ENCODE measurements at regions not wholly inside any gene's neighbourhood (a gene's known extent, or its start where the extent isn't known, plus 50 kb on each side); places are given as distances from the start of the nearest gene placed in this dataset.

DNA sequence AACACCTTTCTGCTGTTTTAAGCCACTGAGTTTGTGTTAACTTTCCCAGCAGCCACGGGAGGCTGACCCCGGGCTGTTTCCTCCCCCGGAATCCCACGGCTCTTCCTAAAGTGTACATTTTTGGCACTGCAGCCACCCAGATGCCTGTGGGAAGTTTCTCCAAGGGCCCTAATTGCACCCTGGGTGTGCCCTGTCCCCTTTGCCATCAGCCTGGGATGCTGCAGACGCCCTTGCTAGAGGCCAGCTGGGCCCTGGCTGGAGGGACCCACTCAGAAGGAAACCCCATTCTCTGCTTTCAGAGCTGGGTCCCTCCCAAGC is 883.3 kb downstream of the BRD1 start (continued):
- TF ChIP-seq, protein P1, sequence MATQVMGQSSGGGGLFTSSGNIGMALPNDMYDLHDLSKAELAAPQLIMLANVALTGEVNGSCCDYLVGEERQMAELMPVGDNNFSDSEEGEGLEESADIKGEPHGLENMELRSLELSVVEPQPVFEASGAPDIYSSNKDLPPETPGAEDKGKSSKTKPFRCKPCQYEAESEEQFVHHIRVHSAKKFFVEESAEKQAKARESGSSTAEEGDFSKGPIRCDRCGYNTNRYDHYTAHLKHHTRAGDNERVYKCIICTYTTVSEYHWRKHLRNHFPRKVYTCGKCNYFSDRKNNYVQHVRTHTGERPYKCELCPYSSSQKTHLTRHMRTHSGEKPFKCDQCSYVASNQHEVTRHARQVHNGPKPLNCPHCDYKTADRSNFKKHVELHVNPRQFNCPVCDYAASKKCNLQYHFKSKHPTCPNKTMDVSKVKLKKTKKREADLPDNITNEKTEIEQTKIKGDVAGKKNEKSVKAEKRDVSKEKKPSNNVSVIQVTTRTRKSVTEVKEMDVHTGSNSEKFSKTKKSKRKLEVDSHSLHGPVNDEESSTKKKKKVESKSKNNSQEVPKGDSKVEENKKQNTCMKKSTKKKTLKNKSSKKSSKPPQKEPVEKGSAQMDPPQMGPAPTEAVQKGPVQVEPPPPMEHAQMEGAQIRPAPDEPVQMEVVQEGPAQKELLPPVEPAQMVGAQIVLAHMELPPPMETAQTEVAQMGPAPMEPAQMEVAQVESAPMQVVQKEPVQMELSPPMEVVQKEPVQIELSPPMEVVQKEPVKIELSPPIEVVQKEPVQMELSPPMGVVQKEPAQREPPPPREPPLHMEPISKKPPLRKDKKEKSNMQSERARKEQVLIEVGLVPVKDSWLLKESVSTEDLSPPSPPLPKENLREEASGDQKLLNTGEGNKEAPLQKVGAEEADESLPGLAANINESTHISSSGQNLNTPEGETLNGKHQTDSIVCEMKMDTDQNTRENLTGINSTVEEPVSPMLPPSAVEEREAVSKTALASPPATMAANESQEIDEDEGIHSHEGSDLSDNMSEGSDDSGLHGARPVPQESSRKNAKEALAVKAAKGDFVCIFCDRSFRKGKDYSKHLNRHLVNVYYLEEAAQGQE (IDR thresholded peaks at IDR 0.05; ENCODE audit: unreplicated experiment), result no peak
- TF ChIP-seq EZH2phosphoT487 (IDR thresholded peaks at IDR 0.05; ENCODE audit: unreplicated experiment), result no peak
- TF ChIP-seq EZH2 (IDR thresholded peaks at IDR 0.05; ENCODE audit: low read depth, unreplicated experiment), result no peak
- TF ChIP-seq ETS1 (IDR thresholded peaks at IDR 0.05), result no peak
- TF ChIP-seq, protein P2, sequence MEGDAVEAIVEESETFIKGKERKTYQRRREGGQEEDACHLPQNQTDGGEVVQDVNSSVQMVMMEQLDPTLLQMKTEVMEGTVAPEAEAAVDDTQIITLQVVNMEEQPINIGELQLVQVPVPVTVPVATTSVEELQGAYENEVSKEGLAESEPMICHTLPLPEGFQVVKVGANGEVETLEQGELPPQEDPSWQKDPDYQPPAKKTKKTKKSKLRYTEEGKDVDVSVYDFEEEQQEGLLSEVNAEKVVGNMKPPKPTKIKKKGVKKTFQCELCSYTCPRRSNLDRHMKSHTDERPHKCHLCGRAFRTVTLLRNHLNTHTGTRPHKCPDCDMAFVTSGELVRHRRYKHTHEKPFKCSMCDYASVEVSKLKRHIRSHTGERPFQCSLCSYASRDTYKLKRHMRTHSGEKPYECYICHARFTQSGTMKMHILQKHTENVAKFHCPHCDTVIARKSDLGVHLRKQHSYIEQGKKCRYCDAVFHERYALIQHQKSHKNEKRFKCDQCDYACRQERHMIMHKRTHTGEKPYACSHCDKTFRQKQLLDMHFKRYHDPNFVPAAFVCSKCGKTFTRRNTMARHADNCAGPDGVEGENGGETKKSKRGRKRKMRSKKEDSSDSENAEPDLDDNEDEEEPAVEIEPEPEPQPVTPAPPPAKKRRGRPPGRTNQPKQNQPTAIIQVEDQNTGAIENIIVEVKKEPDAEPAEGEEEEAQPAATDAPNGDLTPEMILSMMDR (conservative IDR thresholded peaks at IDR 0.05; ENCODE audit: low read depth in 2 of 2), result no peak
- TF ChIP-seq JUNB (IDR thresholded peaks at IDR 0.05; ENCODE audit: unreplicated experiment), result no peak
- TF ChIP-seq ZNF331 (CRISPR knock-in tag; IDR thresholded peaks at IDR 0.05; ENCODE audit: low read depth), result no peak
- TF ChIP-seq ZNF114 (CRISPR knock-in tag; IDR thresholded peaks at IDR 0.05), result no peak

DNA sequence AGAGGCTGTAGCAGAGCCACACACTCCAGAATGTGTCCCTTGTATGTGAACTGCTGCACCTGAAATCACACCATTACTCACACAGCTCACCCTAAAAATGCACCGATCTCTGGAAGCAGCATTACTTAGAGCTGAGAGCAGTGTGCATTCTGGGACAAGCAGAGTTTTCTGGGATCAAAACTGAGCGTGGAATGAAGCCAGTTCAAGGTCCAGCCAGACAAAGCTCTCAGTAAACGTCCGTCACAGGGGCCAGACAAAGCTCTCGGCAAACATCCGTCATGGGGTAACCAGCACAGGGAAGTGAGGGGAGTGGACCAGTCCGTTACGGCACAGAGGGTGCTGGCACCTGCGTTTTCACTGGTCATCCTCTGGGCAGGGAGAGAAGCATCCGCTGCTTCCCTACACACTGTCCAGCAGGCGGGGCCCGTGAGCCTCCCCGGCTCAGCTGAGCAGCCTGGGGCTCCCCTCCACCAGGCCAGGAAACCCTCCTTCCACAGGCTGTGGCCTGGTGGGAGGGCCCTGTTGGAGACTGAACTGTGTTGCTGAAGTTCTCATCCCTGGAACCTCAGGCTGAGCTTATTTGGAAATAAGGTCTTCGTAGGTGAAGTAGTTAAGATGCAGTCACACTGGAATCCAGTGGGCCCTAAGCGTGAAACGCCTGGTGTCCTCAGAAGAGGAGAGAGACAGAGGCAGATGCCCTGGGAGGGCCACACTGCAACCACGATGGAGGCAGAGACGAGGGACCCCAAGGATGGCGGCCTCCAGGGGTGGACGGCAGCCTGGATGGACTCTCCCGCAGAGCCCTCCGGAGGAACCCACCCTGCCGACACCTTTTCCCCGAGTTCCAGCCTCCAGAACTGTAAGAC is 883.9 kb downstream of the BRD1 start:
- Histone ChIP-seq H3K79me2 (replicated peaks; ENCODE audit: insufficient read depth) (no peaks in the 10 kb centered on the region), H3K4me2 (no peak overlapping the region), H3K4me1 (ENCODE audit: insufficient read depth) (no peaks in the 10 kb centered on the region), H4K20me1 (replicated peaks; ENCODE audit: insufficient read depth) (no peaks in the 10 kb centered on the region), H3F3A (replicated peaks; ENCODE audit: low read depth) (no peaks in the 10 kb centered on the region), H3K9me2 (ENCODE audit: insufficient read depth) (no peaks in the 10 kb centered on the region), H3K27ac (ENCODE audit: low read depth) (no peak overlapping the region), H2AFZ (no peak overlapping the region), H3K27me3 (ENCODE audit: insufficient read depth) (no peaks in the 10 kb centered on the region), H3K4me3 (no peak overlapping the region), H3K36me3 (ENCODE audit: insufficient read depth) (no peaks in the 10 kb centered on the region)
- ATAC-seq (peak; percentile 95), DNase-seq (ENCODE audit: low spot score) (no peak)
- Mint-ChIP-seq H3K27ac (peak overlapping the region; percentile 56; the same call in 1 of the 2 replicates), H3K4me1 (no peaks in the 10 kb centered on the region), H3K4me3 (no peak overlapping the region), H3K36me3 (ENCODE audit: low read depth) (no peaks in the 10 kb centered on the region), H3K27me3 (ENCODE audit: insufficient read depth, low read depth, poor library complexity) (peaks cover 5% of the 10 kb centered on the region), H3K9me3 (no peaks in the 10 kb centered on the region; the same call in 2 of the 3 replicates)
- TF ChIP-seq CREB1 (CRISPR knock-in tag; IDR thresholded peaks at IDR 0.05; ENCODE audit: low read depth) (no peak), EZH2phosphoT487 (IDR thresholded peaks at IDR 0.05; ENCODE audit: unreplicated experiment) (no peak)

Measured in GM23338 (cell line).